Endodermal cell (in vitro differentiated cells): ENCODE measurements at regions not wholly inside any gene's neighbourhood (a gene's known extent, or its start where the extent isn't known, plus 50 kb on each side); places are given as distances from the start of the nearest gene placed in this dataset.

ENCODE experiments used
- DNase-seq: peaks from one replicate; pipeline ENCODE4 v3.0.0-alpha.2; 2017
- H3K27ac ChIP-seq: 2 replicates; pipeline ENCODE4 v1.5.1; 2013; ENCODE audit warnings: mild to moderate bottlenecking, low read depth, low read length, moderate library complexity
- H3K27me3 ChIP-seq: 2 replicates; pipeline ENCODE4 v1.6.1; 2013; ENCODE audit warnings: mild to moderate bottlenecking, low read length, moderate library complexity; ENCODE audit not compliant: insufficient read depth, control insufficient read depth, poor library complexity, severe bottlenecking
- H3K36me3 ChIP-seq: 2 replicates; pipeline ENCODE4 v1.7.0; 2013; ENCODE audit warnings: mild to moderate bottlenecking, low read length, moderate library complexity; ENCODE audit not compliant: control insufficient read depth, insufficient read depth
- H3K4me1 ChIP-seq: one replicate; pipeline ENCODE4 v1.7.0; 2013; ENCODE audit warnings: low read length; ENCODE audit not compliant: control insufficient read depth, insufficient read depth
- H3K4me3 ChIP-seq: 2 replicates; pipeline ENCODE4 v1.5.1; 2013; ENCODE audit warnings: mild to moderate bottlenecking, low read length, moderate library complexity
- H3K9ac ChIP-seq: 2 replicates; pipeline ENCODE4 v1.6.1; 2013; ENCODE audit warnings: mild to moderate bottlenecking, low read length, moderate library complexity; ENCODE audit not compliant: poor library complexity, severe bottlenecking; ENCODE audit errors: extremely low read depth
- H3K9me3 ChIP-seq: 2 replicates; pipeline ENCODE4 v1.6.1; 2013; ENCODE audit warnings: mild to moderate bottlenecking, low read length, moderate library complexity; ENCODE audit not compliant: control insufficient read depth
- H3K27ac Mint-ChIP-seq: 2 replicates; pipeline ENCODE4 v1.8.0; 2020; ENCODE audit warnings: mixed read lengths
- H3K27me3 Mint-ChIP-seq: 2 replicates; pipeline ENCODE4 v1.8.0; 2021; ENCODE audit warnings: mild to moderate bottlenecking, mixed read lengths; ENCODE audit not compliant: insufficient read depth
- H3K36me3 Mint-ChIP-seq: 2 replicates; pipeline ENCODE4 v1.8.0; 2020; ENCODE audit warnings: low read depth, mixed read lengths
- H3K4me1 Mint-ChIP-seq: 2 replicates; pipeline ENCODE4 v1.8.0; 2020; ENCODE audit warnings: mixed read lengths
- H3K4me3 Mint-ChIP-seq: 2 replicates; pipeline ENCODE4 v1.8.0; 2020; ENCODE audit warnings: mild to moderate bottlenecking, moderate library complexity, mixed read lengths
- H3K9me3 Mint-ChIP-seq: 2 replicates; pipeline ENCODE4 v1.8.0; 2020; ENCODE audit warnings: mild to moderate bottlenecking, mixed read lengths
- WGBS, 2 experiments: methylation state at CpG; one replicate each; pipeline versions ENCODE4 v1.1.5 to v1.1.7; 2013; ENCODE audit warnings: missing lambda C conversion rate in 2 of 2, mixed read lengths in 1 of 2; ENCODE audit not compliant: insufficient coverage in 1 of 2, insufficient read length in 1 of 2; 5-methylcytosine and 5-hydroxymethylcytosine counted together
- TF ChIP-seq, protein P1 (sequence below): fragments of 200-600 bp; sonication (generic); conservative IDR thresholded peaks from 2 replicates; pipeline ENCODE4 v1.5.0; 2021; ENCODE audit warnings: antibody characterized with exemption, mild to moderate bottlenecking

DNA sequence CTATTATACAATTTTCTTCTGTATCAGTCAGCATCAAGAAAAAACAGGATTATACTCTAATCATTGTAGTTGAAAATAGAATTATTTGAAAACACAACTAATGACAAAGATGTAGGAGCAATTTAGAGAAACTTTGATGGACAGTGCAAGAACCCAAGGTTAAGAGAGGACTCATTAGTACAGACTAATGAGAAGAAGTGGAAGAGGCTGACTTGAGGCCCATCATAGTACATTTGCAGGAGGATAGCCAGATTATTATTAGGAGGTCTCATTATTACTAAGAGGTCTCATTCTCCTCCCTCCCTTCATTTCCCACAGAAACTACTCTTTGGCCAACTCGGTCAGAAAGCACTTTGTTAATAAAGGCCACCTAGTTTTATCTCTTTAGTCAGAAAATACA, 1983.0 kb downstream of the SUCLG1 start:
- 83% methylated on average over 1 of the region's 1 CpG; no CpG with 5 or more reads in 1 of the 2 experiments for WGBS, 2 experiments
- Histone ChIP-seq H3K9me3 (no peaks in the 10 kb centered on the region), H3K4me3 (no peak overlapping the region), H3K36me3 (no peaks in the 10 kb centered on the region), H3K4me1 (no peaks in the 10 kb centered on the region), H3K9ac (no peak overlapping the region), H3K27ac (no peak overlapping the region), H3K27me3 (no peaks in the 10 kb centered on the region)
- Mint-ChIP-seq H3K27ac (no peak overlapping the region), H3K4me1 (no peaks in the 10 kb centered on the region), H3K4me3 (no peak overlapping the region), H3K36me3 (no peaks in the 10 kb centered on the region), H3K9me3 (no peaks in the 10 kb centered on the region), H3K27me3 (no peaks in the 10 kb centered on the region)
- DNase-seq, result no peak
- TF ChIP-seq, protein P1, sequence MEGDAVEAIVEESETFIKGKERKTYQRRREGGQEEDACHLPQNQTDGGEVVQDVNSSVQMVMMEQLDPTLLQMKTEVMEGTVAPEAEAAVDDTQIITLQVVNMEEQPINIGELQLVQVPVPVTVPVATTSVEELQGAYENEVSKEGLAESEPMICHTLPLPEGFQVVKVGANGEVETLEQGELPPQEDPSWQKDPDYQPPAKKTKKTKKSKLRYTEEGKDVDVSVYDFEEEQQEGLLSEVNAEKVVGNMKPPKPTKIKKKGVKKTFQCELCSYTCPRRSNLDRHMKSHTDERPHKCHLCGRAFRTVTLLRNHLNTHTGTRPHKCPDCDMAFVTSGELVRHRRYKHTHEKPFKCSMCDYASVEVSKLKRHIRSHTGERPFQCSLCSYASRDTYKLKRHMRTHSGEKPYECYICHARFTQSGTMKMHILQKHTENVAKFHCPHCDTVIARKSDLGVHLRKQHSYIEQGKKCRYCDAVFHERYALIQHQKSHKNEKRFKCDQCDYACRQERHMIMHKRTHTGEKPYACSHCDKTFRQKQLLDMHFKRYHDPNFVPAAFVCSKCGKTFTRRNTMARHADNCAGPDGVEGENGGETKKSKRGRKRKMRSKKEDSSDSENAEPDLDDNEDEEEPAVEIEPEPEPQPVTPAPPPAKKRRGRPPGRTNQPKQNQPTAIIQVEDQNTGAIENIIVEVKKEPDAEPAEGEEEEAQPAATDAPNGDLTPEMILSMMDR, result no peak

DNA sequence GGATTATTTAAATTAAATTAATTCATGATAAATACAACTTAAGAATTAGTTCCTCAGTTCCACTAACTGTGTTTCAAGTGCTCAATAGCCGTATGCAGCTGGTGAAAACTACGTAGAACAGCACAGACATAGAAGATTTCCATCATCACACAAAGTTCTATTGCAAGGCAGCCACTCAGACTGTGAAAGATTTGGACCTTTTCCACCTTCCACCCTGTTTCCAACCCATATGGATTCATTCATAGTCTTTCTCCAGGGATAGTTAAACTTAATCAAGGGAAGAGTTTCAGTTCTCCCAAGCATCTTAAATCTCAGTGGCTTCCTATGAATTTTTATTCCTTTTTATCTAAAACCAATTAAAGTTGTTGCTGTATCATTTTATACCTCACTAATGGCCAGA, 2030.8 kb downstream of the SUCLG1 start:
- H3K27ac ChIP-seq, result no peak overlapping the region
- 96% methylated on average over 2 of the region's 2 CpGs; no CpG with 5 or more reads in 1 of the 2 experiments for WGBS, 2 experiments
- H3K4me1 Mint-ChIP-seq, result no peaks in the 10 kb centered on the region
- no peaks in the 10 kb centered on the region for H3K36me3 Mint-ChIP-seq
- H3K4me3 Mint-ChIP-seq, result no peak overlapping the region
- H3K27me3 ChIP-seq, result no peaks in the 10 kb centered on the region
- no peaks in the 10 kb centered on the region for H3K27me3 Mint-ChIP-seq
- no peak overlapping the region for H3K9ac ChIP-seq
- no peak overlapping the region for H3K4me3 ChIP-seq
- TF ChIP-seq, protein P1, result no peak
- DNase-seq, result no peak
- no peaks in the 10 kb centered on the region for H3K36me3 ChIP-seq
- no peak overlapping the region for H3K27ac Mint-ChIP-seq
- no peaks in the 10 kb centered on the region for H3K9me3 ChIP-seq
- H3K9me3 Mint-ChIP-seq, result no peaks in the 10 kb centered on the region
- H3K4me1 ChIP-seq, result no peaks in the 10 kb centered on the region

DNA sequence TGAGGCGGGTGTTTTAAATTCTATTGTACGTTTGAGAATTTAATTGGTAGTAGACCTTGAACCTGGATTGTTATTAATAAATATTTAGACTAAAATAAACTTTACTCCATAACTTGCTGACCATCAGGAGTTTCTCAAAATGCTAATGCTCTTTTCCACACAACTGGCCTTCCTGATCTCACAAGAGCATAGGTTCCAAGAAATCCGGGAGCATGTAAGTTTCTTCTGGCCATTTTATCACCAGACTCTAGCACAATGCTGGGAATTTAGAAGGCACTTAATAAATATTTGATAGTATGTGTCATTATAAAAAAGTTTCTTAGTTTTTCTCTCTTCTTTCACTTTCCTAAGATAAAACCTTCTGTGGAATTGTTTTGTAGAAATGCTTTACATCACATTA, 2047.1 kb downstream of the SUCLG1 start:
- H3K4me3 ChIP-seq, result no peak overlapping the region
- no peaks in the 10 kb centered on the region for H3K36me3 Mint-ChIP-seq
- no peaks in the 10 kb centered on the region for H3K9me3 ChIP-seq
- DNase-seq, result no peak
- H3K9ac ChIP-seq, result no peak overlapping the region
- 93% methylated on average over 2 of the region's 3 CpGs; no CpG with 5 or more reads in 1 of the 2 experiments for WGBS, 2 experiments
- H3K27ac ChIP-seq, result no peak overlapping the region
- no peak overlapping the region for H3K4me3 Mint-ChIP-seq
- H3K4me1 Mint-ChIP-seq, result no peaks in the 10 kb centered on the region
- H3K36me3 ChIP-seq, result no peaks in the 10 kb centered on the region
- TF ChIP-seq, protein P1, result no peak
- no peaks in the 10 kb centered on the region for H3K27me3 Mint-ChIP-seq
- H3K27ac Mint-ChIP-seq, result no peak overlapping the region
- H3K9me3 Mint-ChIP-seq, result peaks cover 8% of the 10 kb centered on the region
- H3K27me3 ChIP-seq, result no peaks in the 10 kb centered on the region
- no peaks in the 10 kb centered on the region for H3K4me1 ChIP-seq
